ENCODE measurements at regions not wholly inside any gene's neighbourhood (a gene's known extent, or its start where the extent isn't known, plus 50 kb on each side); places are given as distances from the start of the nearest gene placed in this dataset.
"Not testable (repeated sequence)": the region's sequence is repeated elsewhere in the genome, so short reads cannot be mapped to it uniquely, and the experiment has no call there.

- DNase-seq, result no peak
These were observed 158.4 kb downstream of the PTPRU start for GRCh38 chr1:29394521-29395225.

- no peak for DNase-seq
These were observed 157.1 kb downstream of the PTPRU start for GRCh38 chr1:29393451-29393826.

GRCh38 chr1:29392486-29393450 is 156.4 kb downstream of the PTPRU start:
- no peak for DNase-seq

GRCh38 chr1:29392036-29392435 is 155.7 kb downstream of the PTPRU start:
- DNase-seq, result no peak

- DNase-seq, result no peak
These were observed 155.1 kb downstream of the PTPRU start for GRCh38 chr1:29391362-29391880.

GRCh38 chr1:29390491-29391361 is 154.4 kb downstream of the PTPRU start:
- DNase-seq, result no peak

- no peak for DNase-seq
These were observed 153.8 kb downstream of the PTPRU start for GRCh38 chr1:29390075-29390474.

GRCh38 chr1:29389533-29390041 is 153.3 kb downstream of the PTPRU start:
- no peak for DNase-seq

GRCh38 chr1:29388884-29389283 is 152.6 kb downstream of the PTPRU start:
- DNase-seq, result no peak

- DNase-seq, result no peak
These were observed 151.8 kb downstream of the PTPRU start for GRCh38 chr1:29388170-29388569.

- no peak for DNase-seq
These were observed 150.9 kb downstream of the PTPRU start for GRCh38 chr1:29387210-29387609.

- not testable (repeated sequence) for DNase-seq
These were observed 150.1 kb downstream of the PTPRU start for GRCh38 chr1:29386453-29386852.

GRCh38 chr1:29385966-29386365 is 149.6 kb downstream of the PTPRU start:
- no peak for DNase-seq

GRCh38 chr1:29384496-29385015 is 148.2 kb downstream of the PTPRU start:
- no peak for DNase-seq

- no peak for DNase-seq
These were observed 147.5 kb downstream of the PTPRU start for GRCh38 chr1:29383746-29384371.

GRCh38 chr1:29382851-29383745 is 146.8 kb downstream of the PTPRU start:
- DNase-seq, result no peak

GRCh38 chr1:29381426-29381825 is 145.1 kb downstream of the PTPRU start:
- no peak for DNase-seq

GRCh38 chr1:29380532-29380931 is 144.2 kb downstream of the PTPRU start:
- DNase-seq, result no peak

GRCh38 chr1:29379443-29380073 is 143.2 kb downstream of the PTPRU start:
- no peak for DNase-seq

All from stimulated activated CD4-positive, alpha-beta T cell treated with anti-CD3 and anti-CD28 coated beads, Interleukin-4, amount 100 ng/mL, for 4 hours (primary cell).